Left ventricle myocardium inferior (tissue), 1 donor: ENCODE measurements at regions not wholly inside any gene's neighbourhood (a gene's known extent, or its start where the extent isn't known, plus 50 kb on each side); places are given as distances from the start of the nearest gene placed in this dataset.
A peak's percentile ranks its signal among the peaks of the same experiment; 100 is the strongest.

Source experiments
- DNase-seq: peaks from one replicate; pipeline ENCODE4 v3.0.0-alpha.2; 2020
- H3K27ac ChIP-seq: fragments of 200-600 bp; replicated peaks from 2 replicates; pipeline ENCODE4 v1.8.0; 2021
- H3K27me3 ChIP-seq: fragments of 200-600 bp; 2 replicates; pipeline ENCODE4 v1.8.0; 2021; ENCODE audit warnings: low read depth
- H3K36me3 ChIP-seq: fragments of 200-600 bp; 2 replicates; pipeline ENCODE4 v1.8.0; 2021
- H3K4me1 ChIP-seq: fragments of 200-600 bp; 2 replicates; pipeline ENCODE4 v1.8.0; 2021
- H3K4me3 ChIP-seq: fragments of 200-600 bp; 2 replicates; pipeline ENCODE4 v1.8.0; 2021; ENCODE audit warnings: mild to moderate bottlenecking, moderate library complexity
- H3K9me3 ChIP-seq: fragments of 200-600 bp; replicated peaks from 2 replicates; pipeline ENCODE4 v1.8.0; 2021
- intact Hi-C: fragments of 100-400 bp; cut with micrococcal nuclease; formaldehyde crosslinking; loops from one replicate; pipeline ENCODE4 v1.11.0; 2022
- TF ChIP-seq, protein P1 (sequence below): fragments of 200-600 bp; IDR thresholded peaks from 2 replicates; pipeline ENCODE4 v1.8.0; 2021; ENCODE audit warnings: antibody characterized with exemption, mild to moderate bottlenecking, borderline replicate concordance
- donor health status: DM: no; HTN: yes; CAD: no; lungs with severe emphysema.

DNA sequence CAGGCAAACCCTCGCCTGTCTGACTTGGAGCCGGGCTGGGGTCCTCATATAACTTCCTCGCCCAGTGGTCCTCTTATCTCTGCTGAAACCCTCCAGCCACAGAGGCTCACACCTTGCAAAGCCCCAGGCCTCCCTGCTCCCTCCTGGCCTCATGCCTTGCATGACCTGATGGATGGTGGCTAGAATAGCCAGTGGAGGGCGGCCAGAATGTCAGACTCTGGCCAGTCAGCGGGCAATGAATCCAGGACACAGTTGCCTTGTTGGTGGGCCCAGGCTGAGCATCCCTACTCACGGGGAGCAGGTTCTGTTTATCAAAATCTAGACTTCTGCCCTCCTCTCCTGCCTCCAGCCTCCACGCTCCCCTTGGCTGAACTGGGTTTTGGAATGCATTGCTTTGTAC is 69.1 kb upstream of the WNT11 start:
- no peak for DNase-seq
- Histone ChIP-seq H3K27me3 (no peaks in the 10 kb centered on the region), H3K4me3 (no peak overlapping the region), H3K9me3 (peaks cover 19% of the 10 kb centered on the region), H3K27ac (no peak overlapping the region), H3K4me1 (no peaks in the 10 kb centered on the region), H3K36me3 (no peaks in the 10 kb centered on the region)
- TF ChIP-seq, protein P1, sequence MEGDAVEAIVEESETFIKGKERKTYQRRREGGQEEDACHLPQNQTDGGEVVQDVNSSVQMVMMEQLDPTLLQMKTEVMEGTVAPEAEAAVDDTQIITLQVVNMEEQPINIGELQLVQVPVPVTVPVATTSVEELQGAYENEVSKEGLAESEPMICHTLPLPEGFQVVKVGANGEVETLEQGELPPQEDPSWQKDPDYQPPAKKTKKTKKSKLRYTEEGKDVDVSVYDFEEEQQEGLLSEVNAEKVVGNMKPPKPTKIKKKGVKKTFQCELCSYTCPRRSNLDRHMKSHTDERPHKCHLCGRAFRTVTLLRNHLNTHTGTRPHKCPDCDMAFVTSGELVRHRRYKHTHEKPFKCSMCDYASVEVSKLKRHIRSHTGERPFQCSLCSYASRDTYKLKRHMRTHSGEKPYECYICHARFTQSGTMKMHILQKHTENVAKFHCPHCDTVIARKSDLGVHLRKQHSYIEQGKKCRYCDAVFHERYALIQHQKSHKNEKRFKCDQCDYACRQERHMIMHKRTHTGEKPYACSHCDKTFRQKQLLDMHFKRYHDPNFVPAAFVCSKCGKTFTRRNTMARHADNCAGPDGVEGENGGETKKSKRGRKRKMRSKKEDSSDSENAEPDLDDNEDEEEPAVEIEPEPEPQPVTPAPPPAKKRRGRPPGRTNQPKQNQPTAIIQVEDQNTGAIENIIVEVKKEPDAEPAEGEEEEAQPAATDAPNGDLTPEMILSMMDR = no peak
- intact Hi-C loops = no loop called here

DNA sequence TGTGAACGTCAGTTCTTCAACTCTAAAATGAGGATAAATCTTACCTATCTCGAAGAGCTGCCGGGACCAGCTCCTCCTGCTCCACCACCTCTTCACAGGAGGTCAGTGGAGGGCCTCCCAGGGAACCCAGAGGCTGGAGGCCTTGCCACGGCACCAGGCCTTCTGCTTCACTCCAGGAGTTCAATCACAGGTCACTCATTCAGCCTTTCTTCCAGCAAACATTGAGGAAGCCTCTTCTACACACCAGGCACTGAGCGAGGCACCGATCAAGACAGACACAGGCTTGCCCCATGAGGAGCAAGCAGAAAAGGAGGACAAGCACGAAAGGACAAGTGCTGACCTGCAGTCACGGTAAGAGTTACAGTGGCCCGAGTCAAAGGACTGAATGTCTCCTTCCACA is 64.8 kb upstream of the WNT11 start:
- DNase-seq = no peak
- intact Hi-C loops = no loop called here
- H3K27ac ChIP-seq = no peak overlapping the region

DNA sequence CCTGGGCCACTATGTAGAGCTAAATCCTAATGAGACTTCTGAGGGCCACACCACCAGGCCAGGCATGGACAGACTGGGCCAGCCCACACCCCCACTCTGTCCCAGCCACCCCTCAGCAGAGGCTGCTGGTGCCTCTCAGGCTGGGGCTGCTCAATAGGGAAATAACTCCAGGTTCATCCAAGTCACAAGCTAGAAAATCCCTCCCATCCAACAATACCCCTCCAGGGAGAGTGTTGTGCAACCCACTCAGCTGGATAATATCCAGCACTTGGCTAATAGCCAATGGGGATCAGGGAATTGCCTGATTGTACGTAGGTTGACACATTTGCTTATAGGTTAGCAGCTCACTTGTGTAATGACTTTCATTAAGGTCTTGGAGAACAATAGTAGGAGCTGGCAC is 64.1 kb upstream of the WNT11 start:
- intact Hi-C loops = no loop called here
- Histone ChIP-seq H3K4me1 (peaks cover 12% of the 10 kb centered on the region), H3K27me3 (no peaks in the 10 kb centered on the region), H3K4me3 (no peak overlapping the region), H3K36me3 (no peaks in the 10 kb centered on the region), H3K27ac (peak overlapping the region; percentile 39), H3K9me3 (peaks cover 19% of the 10 kb centered on the region)
- TF ChIP-seq, protein P1 = no peak
- no peak for DNase-seq

More for the DNA sequence above, 64.8 kb upstream of the WNT11 start:
- H3K27me3 ChIP-seq = no peaks in the 10 kb centered on the region
- peaks cover 19% of the 10 kb centered on the region for H3K9me3 ChIP-seq
- H3K4me1 ChIP-seq = peaks cover 5% of the 10 kb centered on the region
- H3K4me3 ChIP-seq = no peak overlapping the region
- TF ChIP-seq, protein P1 = no peak
- H3K36me3 ChIP-seq = no peaks in the 10 kb centered on the region

DNA sequence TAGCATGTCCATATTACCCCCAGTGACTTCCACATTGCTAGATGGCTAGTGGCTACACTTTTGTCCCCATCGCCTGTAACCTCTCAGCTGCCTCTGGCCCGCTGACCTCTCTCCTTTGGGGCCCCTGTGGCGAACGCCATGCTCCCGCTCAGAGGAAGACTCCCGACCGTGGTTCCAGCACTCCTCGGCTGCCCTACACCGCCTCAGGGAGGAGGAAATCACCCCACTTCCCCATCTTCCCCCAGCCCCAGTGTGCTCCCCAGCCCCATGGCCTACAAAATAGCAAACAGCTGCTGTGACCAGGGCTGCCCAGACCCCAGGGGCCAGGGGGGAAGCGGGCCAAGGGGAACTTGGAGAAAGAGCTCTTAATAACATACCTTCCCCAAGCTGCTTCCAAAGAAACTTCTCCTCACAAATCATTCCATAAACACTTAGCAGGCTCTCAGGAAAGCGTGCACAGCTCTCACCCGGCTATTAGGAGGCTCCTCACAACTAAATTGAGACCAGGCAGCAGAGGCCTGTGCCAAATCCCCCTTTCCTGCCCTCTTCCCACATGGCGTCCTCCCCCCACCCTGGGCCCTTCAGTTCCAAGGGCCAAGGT is 63.5 kb upstream of the WNT11 start:
- Histone ChIP-seq H3K4me3 (no peak overlapping the region), H3K36me3 (no peaks in the 10 kb centered on the region), H3K9me3 (peaks cover 15% of the 10 kb centered on the region), H3K27me3 (no peaks in the 10 kb centered on the region), H3K4me1 (peaks cover 17% of the 10 kb centered on the region), H3K27ac (peak overlapping the region; percentile 39)
- TF ChIP-seq, protein P1 = no peak
- intact Hi-C loops = no loop called here
- no peak for DNase-seq

DNA sequence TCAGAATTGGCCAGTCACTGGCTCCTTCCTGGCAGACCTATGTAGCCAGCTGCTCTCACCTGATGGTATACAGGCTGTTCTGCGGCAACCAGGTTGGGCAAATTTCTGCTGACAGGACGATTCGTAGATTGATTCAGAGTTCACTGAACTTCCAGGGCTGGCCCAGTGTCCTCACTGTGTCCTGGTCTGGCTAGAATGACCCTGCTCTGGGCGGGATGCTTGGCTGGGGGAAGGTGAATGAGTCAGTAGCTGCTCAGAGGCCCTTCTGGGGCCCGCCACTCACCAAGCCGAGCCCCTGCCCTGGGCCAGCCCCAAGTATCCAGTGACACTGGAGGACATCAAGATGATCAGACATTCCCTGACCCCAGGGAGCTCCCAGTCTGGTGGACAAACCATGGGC is 62.9 kb upstream of the WNT11 start:
- H3K4me3 ChIP-seq = no peak overlapping the region
- no peaks in the 10 kb centered on the region for H3K27me3 ChIP-seq
- DNase-seq = no peak
- intact Hi-C loops = no loop called here
- H3K36me3 ChIP-seq = no peaks in the 10 kb centered on the region
- H3K4me1 ChIP-seq = peaks cover 17% of the 10 kb centered on the region
- peaks cover 10% of the 10 kb centered on the region for H3K9me3 ChIP-seq
- TF ChIP-seq, protein P1 = no peak
- peak overlapping the region; percentile 39 for H3K27ac ChIP-seq
